ENCODE measurements at regions not wholly inside any gene's neighbourhood (a gene's known extent, or its start where the extent isn't known, plus 50 kb on each side); places are given as distances from the start of the nearest gene placed in this dataset.
"Not testable (repeated sequence)": the region's sequence is repeated elsewhere in the genome, so short reads cannot be mapped to it uniquely, and the experiment has no call there.

- TF ChIP-seq CTCF (IDR thresholded peaks at IDR 0.05), result no peak
- Histone ChIP-seq H3K27ac (no peak overlapping the region), H3K36me3 (no peaks in the 10 kb centered on the region), H3K9me3 (no peaks in the 10 kb centered on the region), H3K4me1 (no peaks in the 10 kb centered on the region), H3K9ac (ENCODE audit: low read depth in 2 of 2, low read length in 2 of 2) (no peak overlapping the region), H3K4me3 (no peak overlapping the region), H3K27me3 (no peaks in the 10 kb centered on the region)
- intact Hi-C loops (cut with DNase I), result no loop called here
- DNase-seq, result no peak
These were observed 154.2 kb upstream of the KCTD7 start for GRCh38 chr7:66474441-66474840.

GRCh38 chr7:66476056-66476455 is 152.6 kb upstream of the KCTD7 start:
- H3K36me3 ChIP-seq, DNase-seq, H3K27me3 ChIP-seq: not testable (repeated sequence)

GRCh38 chr7:66477822-66478397 is 150.8 kb upstream of the KCTD7 start:
- H3K9ac ChIP-seq (ENCODE audit: low read depth in 2 of 2, low read length in 2 of 2); H3K4me1 ChIP-seq; DNase-seq; H3K27me3 ChIP-seq; H3K36me3 ChIP-seq; H3K27ac ChIP-seq; H3K9me3 ChIP-seq; H3K4me3 ChIP-seq: not testable (repeated sequence)
- intact Hi-C loops (cut with DNase I), result loop anchor here (5.0 kb wide), 1 partner anchor 109 kb away; no protein-coding TSS in a partner anchor

More at GRCh38 chr7:66476056-66476455, 152.6 kb upstream of the KCTD7 start:
- not testable (repeated sequence) for H3K9ac ChIP-seq (ENCODE audit: low read depth in 2 of 2, low read length in 2 of 2); H3K4me1 ChIP-seq; H3K9me3 ChIP-seq; H3K27ac ChIP-seq; H3K4me3 ChIP-seq
- intact Hi-C loops (cut with DNase I), result loop anchor here (5.0 kb wide), 1 partner anchor 111 kb away; no protein-coding TSS in a partner anchor

- H3K9me3 ChIP-seq; intact Hi-C loops (cut with DNase I); H3K4me3 ChIP-seq; H3K36me3 ChIP-seq; H3K9ac ChIP-seq (ENCODE audit: low read depth in 2 of 2, low read length in 2 of 2); H3K27me3 ChIP-seq; DNase-seq; H3K27ac ChIP-seq; H3K4me1 ChIP-seq: not testable (repeated sequence)
These were observed 147.5 kb upstream of the KCTD7 start for GRCh38 chr7:66481229-66481628.

- H3K4me1 ChIP-seq; H3K4me3 ChIP-seq; H3K9me3 ChIP-seq; H3K27ac ChIP-seq; DNase-seq; H3K36me3 ChIP-seq; H3K27me3 ChIP-seq; intact Hi-C loops (cut with DNase I); H3K9ac ChIP-seq (ENCODE audit: low read depth in 2 of 2, low read length in 2 of 2): not testable (repeated sequence)
These were observed 139.6 kb upstream of the KCTD7 start for GRCh38 chr7:66489065-66489464.

GRCh38 chr7:66489741-66490140 is 138.9 kb upstream of the KCTD7 start:
- H3K4me1 ChIP-seq; DNase-seq; H3K27ac ChIP-seq; H3K36me3 ChIP-seq; H3K4me3 ChIP-seq; H3K9me3 ChIP-seq; H3K9ac ChIP-seq (ENCODE audit: low read depth in 2 of 2, low read length in 2 of 2); H3K27me3 ChIP-seq: not testable (repeated sequence)
- intact Hi-C loops (cut with DNase I), result loop anchor here (10.0 kb wide), 1 partner anchor 75 kb away; no protein-coding TSS in a partner anchor

- H3K36me3 ChIP-seq; H3K9me3 ChIP-seq; H3K27me3 ChIP-seq; DNase-seq; H3K27ac ChIP-seq; H3K4me3 ChIP-seq; H3K4me1 ChIP-seq; H3K9ac ChIP-seq (ENCODE audit: low read depth in 2 of 2, low read length in 2 of 2): not testable (repeated sequence)
- intact Hi-C loops (cut with DNase I), result loop anchor here (10.0 kb wide), 1 partner anchor 76 kb away; no protein-coding TSS in a partner anchor
These were observed 137.7 kb upstream of the KCTD7 start for GRCh38 chr7:66490979-66491378.

- H3K9me3 ChIP-seq; DNase-seq; H3K9ac ChIP-seq (ENCODE audit: low read depth in 2 of 2, low read length in 2 of 2); H3K4me1 ChIP-seq; H3K27me3 ChIP-seq; H3K36me3 ChIP-seq; H3K27ac ChIP-seq; H3K4me3 ChIP-seq: not testable (repeated sequence)
- intact Hi-C loops (cut with DNase I), result loop anchor here (10.0 kb wide), 1 partner anchor 78 kb away; no protein-coding TSS in a partner anchor
These were observed 136.3 kb upstream of the KCTD7 start for GRCh38 chr7:66492405-66492804.
